Mesodermal cell (in vitro differentiated cells): ENCODE measurements at regions not wholly inside any gene's neighbourhood (a gene's known extent, or its start where the extent isn't known, plus 50 kb on each side); places are given as distances from the start of the nearest gene placed in this dataset.

Experiments used
- H3K27ac ChIP-seq: 2 replicates; pipeline ENCODE4 v1.7.0; 2013; ENCODE audit warnings: mild to moderate bottlenecking, low read depth, low read length, moderate library complexity; ENCODE audit not compliant: severe bottlenecking
- H3K36me3 ChIP-seq: 2 replicates; pipeline ENCODE4 v1.7.1; 2013; ENCODE audit warnings: mild to moderate bottlenecking, low read length, moderate library complexity; ENCODE audit not compliant: control insufficient read depth, insufficient read depth
- H3K4me1 ChIP-seq: one replicate; pipeline ENCODE4 v1.7.1; 2013; ENCODE audit warnings: mild to moderate bottlenecking, low read length; ENCODE audit not compliant: insufficient read depth, control insufficient read depth, poor library complexity, severe bottlenecking
- H3K4me3 ChIP-seq: 2 replicates; pipeline ENCODE4 v1.7.0; 2013; ENCODE audit warnings: low read length, control low read depth, mild to moderate bottlenecking; ENCODE audit not compliant: insufficient read depth, poor library complexity, severe bottlenecking; ENCODE audit errors: extremely low read depth
- H3K9me3 ChIP-seq: 2 replicates; pipeline ENCODE4 v1.7.1; 2013; ENCODE audit warnings: mild to moderate bottlenecking, low read length, moderate library complexity; ENCODE audit not compliant: control insufficient read depth
- WGBS, 2 experiments: methylation state at CpG; one replicate each; pipeline ENCODE4 v1.1.5; 2013; ENCODE audit warnings: missing lambda C conversion rate in 2 of 2; ENCODE audit not compliant: insufficient coverage in 2 of 2; 5-methylcytosine and 5-hydroxymethylcytosine counted together

GRCh38 chr13:100751826-100752225 lies 77.2 kb upstream of the TMTC4 start:
- Histone ChIP-seq H3K9me3 (no peaks in the 10 kb centered on the region), H3K4me3 (no peak overlapping the region), H3K27ac (no peak overlapping the region), H3K4me1 (no peaks in the 10 kb centered on the region), H3K36me3 (no peaks in the 10 kb centered on the region)
- WGBS, 2 experiments, result 85 to 88% methylated on average over 5 to 10 of the region's 13 CpGs

GRCh38 chr13:100746953-100747683 lies 72.5 kb upstream of the TMTC4 start:
- H3K9me3 ChIP-seq, result no peaks in the 10 kb centered on the region
- H3K4me3 ChIP-seq, result no peak overlapping the region
- H3K27ac ChIP-seq, result no peak overlapping the region
- H3K4me1 ChIP-seq, result no peaks in the 10 kb centered on the region
- 89 to 100% methylated on average over 3 to 4 of the region's 6 CpGs for WGBS, 2 experiments
- H3K36me3 ChIP-seq, result no peaks in the 10 kb centered on the region

GRCh38 chr13:100738176-100738855 lies 63.7 kb upstream of the TMTC4 start:
- Histone ChIP-seq H3K36me3 (no peaks in the 10 kb centered on the region), H3K4me1 (no peaks in the 10 kb centered on the region), H3K4me3 (no peak overlapping the region), H3K9me3 (no peaks in the 10 kb centered on the region), H3K27ac (no peak overlapping the region)
- 77 to 79% methylated on average over 5 to 7 of the region's 8 CpGs for WGBS, 2 experiments

- WGBS, 2 experiments, result 88 to 93% methylated on average over 8 of the region's 9 CpGs
- Histone ChIP-seq H3K4me1 (no peaks in the 10 kb centered on the region), H3K27ac (no peak overlapping the region), H3K4me3 (no peak overlapping the region), H3K9me3 (no peaks in the 10 kb centered on the region), H3K36me3 (no peaks in the 10 kb centered on the region)
Observed at GRCh38 chr13:100735494-100735893, 60.9 kb upstream of the TMTC4 start.

GRCh38 chr13:100734194-100734720 lies 59.7 kb upstream of the TMTC4 start:
- no peaks in the 10 kb centered on the region for H3K36me3 ChIP-seq
- WGBS, 2 experiments, result 86 to 100% methylated on average over 1 of the region's 1 CpG
- H3K9me3 ChIP-seq, result no peaks in the 10 kb centered on the region
- H3K4me3 ChIP-seq, result no peak overlapping the region
- H3K4me1 ChIP-seq, result no peaks in the 10 kb centered on the region
- no peak overlapping the region for H3K27ac ChIP-seq

- H3K4me1 ChIP-seq, result no peaks in the 10 kb centered on the region
- 100% methylated on average over 1 of the region's 3 CpGs; no CpG with 5 or more reads in 1 of the 2 experiments for WGBS, 2 experiments
- H3K27ac ChIP-seq, result no peak overlapping the region
- no peaks in the 10 kb centered on the region for H3K9me3 ChIP-seq
- H3K36me3 ChIP-seq, result no peaks in the 10 kb centered on the region
- no peak overlapping the region for H3K4me3 ChIP-seq
Observed at GRCh38 chr13:100733261-100733660, 58.7 kb upstream of the TMTC4 start.

GRCh38 chr13:100728201-100728600 lies 53.6 kb upstream of the TMTC4 start:
- WGBS, 2 experiments, result 87% methylated on average over 3 of the region's 5 CpGs; no CpG with 5 or more reads in 1 of the 2 experiments
- Histone ChIP-seq H3K36me3 (no peaks in the 10 kb centered on the region), H3K27ac (no peak overlapping the region), H3K4me3 (no peak overlapping the region), H3K9me3 (no peaks in the 10 kb centered on the region), H3K4me1 (no peaks in the 10 kb centered on the region)

GRCh38 chr13:100725472-100725871 lies 50.9 kb upstream of the TMTC4 start:
- H3K36me3 ChIP-seq, result no peaks in the 10 kb centered on the region
- H3K9me3 ChIP-seq, result no peaks in the 10 kb centered on the region
- no peaks in the 10 kb centered on the region for H3K4me1 ChIP-seq
- WGBS, 2 experiments, result 87 to 92% methylated on average over 5 of the region's 6 CpGs
- H3K4me3 ChIP-seq, result no peak overlapping the region
- no peak overlapping the region for H3K27ac ChIP-seq

- 89 to 100% methylated on average over 1 to 3 of the region's 4 CpGs for WGBS, 2 experiments
- no peak overlapping the region for H3K27ac ChIP-seq
- no peaks in the 10 kb centered on the region for H3K36me3 ChIP-seq
- no peaks in the 10 kb centered on the region for H3K9me3 ChIP-seq
- H3K4me1 ChIP-seq, result no peaks in the 10 kb centered on the region
- no peak overlapping the region for H3K4me3 ChIP-seq
Observed at GRCh38 chr13:100724568-100724967, 50.0 kb upstream of the TMTC4 start.
